ENCODE measurements at regions not wholly inside any gene's neighbourhood (a gene's known extent, or its start where the extent isn't known, plus 50 kb on each side); places are given as distances from the start of the nearest gene placed in this dataset.

- TF ChIP-seq TBP (CRISPR knock-in tag; IDR thresholded peaks at IDR 0.05), result no peak
- TF ChIP-seq ATF2 (CRISPR knock-in tag; IDR thresholded peaks at IDR 0.05), result no peak
- no peak for TF ChIP-seq CTCF (CRISPR knock-in tag; IDR thresholded peaks at IDR 0.05)
- no peak for TF ChIP-seq ZBTB33 (CRISPR knock-in tag; IDR thresholded peaks at IDR 0.05)
- TF ChIP-seq SRF (IDR thresholded peaks at IDR 0.05; ENCODE audit: low read depth, low read length), result no peak
- TF ChIP-seq RERE (CRISPR knock-in tag; IDR thresholded peaks at IDR 0.05; ENCODE audit: low read depth), result no peak
- no peak for TF ChIP-seq ZNF704 (CRISPR knock-in tag; IDR thresholded peaks at IDR 0.05; ENCODE audit: borderline replicate concordance)
- TF ChIP-seq KDM1A (CRISPR knock-in tag; IDR thresholded peaks at IDR 0.05), result no peak
- TF ChIP-seq HOXA7 (CRISPR knock-in tag; IDR thresholded peaks at IDR 0.05), result no peak
These were observed 76.7 kb upstream of the SYT9 start for GRCh38 chr11:7175007-7175406.
